HCT116 (cell line): ENCODE measurements at regions not wholly inside any gene's neighbourhood (a gene's known extent, or its start where the extent isn't known, plus 50 kb on each side); places are given as distances from the start of the nearest gene placed in this dataset.

Source experiments
- ATAC-seq: fragments of 200-7000 bp; cut with Tn5 transposase; 2 replicates; pipeline ENCODE4 v1.9.1; 2020; ENCODE audit warnings: mild to moderate bottlenecking, moderate library complexity
- BruUV-seq: library from RNA; stranded (reverse); fragments of 400-500 nt; replicated peaks from 2 replicates; lab custom pipeline; 2021; lab: Mats Ljungman, UMichigan
- CTCF ChIA-PET: fragments of 300-600 bp; sonication (Branson Sonifier 250); formaldehyde crosslinking; loops from one replicate; lab custom pipeline; 2021; ENCODE audit warnings: antibody characterized with exemption; lab: Charles Lee
- POLR2A ChIA-PET: fragments of 300-600, 350-600 bp; sonication (Branson Sonifier 250); formaldehyde crosslinking; loops from one replicate; lab custom pipeline; 2021; ENCODE audit warnings: antibody characterized with exemption; lab: Charles Lee
- RAD21 ChIA-PET, 2 experiments: fragments of 300-600 bp; sonication (Branson Sonifier 250); formaldehyde crosslinking; loops; one replicate each; lab custom pipeline; 2023; ENCODE audit warnings: low total read pairs in 2 of 2; ENCODE audit not compliant: uncharacterized antibody in 2 of 2, unreplicated experiment in 2 of 2, low non-redundant PET in 1 of 2; lab: Charles Lee
- DNase-seq: peaks from one replicate; pipeline ENCODE4 v3.0.0-alpha.2; 2010; ENCODE audit warnings: low read depth, low spot score
- H2AFZ ChIP-seq: fragments of 200-600 bp; shearing (Covaris generic), sonication (generic); 2 replicates; pipeline ENCODE4 v1.6.1; 2017; ENCODE audit warnings: low read depth, mixed run types, mixed read lengths, antibody characterized with exemption, low read length; ENCODE audit not compliant: poor library complexity, severe bottlenecking
- H3K27ac ChIP-seq: 2 replicates; pipeline ENCODE4 v1.5.1; 2012; ENCODE audit warnings: low read depth, low read length
- H3K27me3 ChIP-seq: fragments of 200-600 bp; sonication (generic); 2 replicates; pipeline ENCODE4 v1.6.1; 2016; ENCODE audit warnings: mixed run types, low read length, mixed read lengths; ENCODE audit not compliant: insufficient read depth
- H3K36me3 ChIP-seq, 2 experiments: fragments of 200-500 bp in 1 of 2; fragments of 200-600 bp in 1 of 2; sonication (Bioruptor generic) in 1 of 2; sonication (generic) in 1 of 2; 2 replicates each; pipeline versions ENCODE4 v1.5.1 to v1.6.1; 2014 to 2016; ENCODE audit warnings: low read length in 2 of 2, inconsistent platforms in 1 of 2, mixed read lengths in 1 of 2, mixed run types in 1 of 2; ENCODE audit not compliant: insufficient read depth in 2 of 2, control insufficient read depth in 1 of 2
- H3K4me1 ChIP-seq, 2 experiments: fragments of 200-600 bp in 1 of 2; sonication (generic) in 1 of 2; 2 replicates each; pipeline versions ENCODE4 v1.5.1 to v1.6.1; 2012 to 2017; ENCODE audit warnings: low read length in 2 of 2, inconsistent platforms in 1 of 2, mild to moderate bottlenecking in 1 of 2, mixed read lengths in 1 of 2, mixed run types in 1 of 2, moderate library complexity in 1 of 2; ENCODE audit not compliant: insufficient read depth in 2 of 2, control insufficient read depth in 1 of 2
- H3K4me2 ChIP-seq: fragments of 200-600 bp; sonication (generic); 2 replicates; pipeline ENCODE4 v1.6.1; 2017; ENCODE audit warnings: mixed run types, low read length, mixed read lengths
- H3K4me3 ChIP-seq, 2 experiments: fragments of 200-600 bp in 1 of 2; sonication (generic) in 1 of 2; replicated peaks in 1 of 2; 2 replicates each; pipeline ENCODE4 v1.5.1; 2011 to 2016; ENCODE audit warnings: low read length in 2 of 2, control low read depth in 1 of 2, low read depth in 1 of 2, mild to moderate bottlenecking in 1 of 2, mixed read lengths in 1 of 2, mixed run types in 1 of 2
- H3K79me2 ChIP-seq: fragments of 200-600 bp; sonication (generic); 2 replicates; pipeline ENCODE4 v1.6.1; 2017; ENCODE audit warnings: mild to moderate bottlenecking, mixed run types, low read length, moderate library complexity, mixed read lengths; ENCODE audit not compliant: insufficient read depth
- H3K9ac ChIP-seq: fragments of 200-600 bp; sonication (generic); 2 replicates; pipeline ENCODE4 v1.6.1; 2016; ENCODE audit warnings: low read length, mixed read lengths
- H3K9me2 ChIP-seq: fragments of 200-600 bp; sonication (generic), shearing (Covaris generic); 2 replicates; pipeline ENCODE4 v1.6.1; 2017; ENCODE audit warnings: mixed run types, mild to moderate bottlenecking, moderate library complexity; ENCODE audit not compliant: insufficient read depth
- H3K9me3 ChIP-seq, 2 experiments: fragments of 200-500 bp in 1 of 2; fragments of 200-600 bp in 1 of 2; sonication (Bioruptor generic) in 1 of 2; sonication (generic) in 1 of 2; 2 replicates each; pipeline ENCODE4 v1.6.1; 2014 to 2017; ENCODE audit warnings: low read length in 2 of 2, mixed read lengths in 2 of 2, inconsistent platforms in 1 of 2, low read depth in 1 of 2, mild to moderate bottlenecking in 1 of 2, mixed run types in 1 of 2, moderate library complexity in 1 of 2; ENCODE audit not compliant: control insufficient read depth in 1 of 2, insufficient read depth in 1 of 2
- H4K20me1 ChIP-seq: fragments of 200-600 bp; sonication (generic), shearing (Covaris generic); 2 replicates; pipeline ENCODE4 v1.6.1; 2017; ENCODE audit warnings: mixed run types, mild to moderate bottlenecking, moderate library complexity; ENCODE audit not compliant: insufficient read depth
- CBX3 ChIP-seq: IDR thresholded peaks from 2 replicates; pipeline ENCODE4 v1.6.1; 2012; ENCODE audit warnings: low read depth
- CEBPB ChIP-seq: IDR thresholded peaks from 2 replicates; pipeline ENCODE4 v1.6.1; 2012; ENCODE audit warnings: low read depth
- EGR1 ChIP-seq: IDR thresholded peaks from 2 replicates; pipeline ENCODE4 v1.6.1; 2012; ENCODE audit warnings: low read depth
- ELF1 ChIP-seq: IDR thresholded peaks from 2 replicates; pipeline ENCODE4 v1.6.1; 2012; ENCODE audit warnings: low read depth, borderline replicate concordance
- EZH2 ChIP-seq: fragments of 200-600 bp; sonication (generic); IDR thresholded peaks from 2 replicates; pipeline ENCODE4 v1.6.1; 2017; ENCODE audit warnings: antibody characterized with exemption, mixed run types
- EZH2phosphoT487 ChIP-seq: fragments of 200-600 bp; IDR thresholded peaks from 2 replicates; pipeline ENCODE4 v1.6.1; 2018; ENCODE audit warnings: antibody characterized with exemption, borderline replicate concordance
- POLR2A ChIP-seq: IDR thresholded peaks from 2 replicates; pipeline ENCODE4 v1.7.0; 2011; ENCODE audit warnings: borderline replicate concordance; ENCODE audit not compliant: insufficient read depth, insufficient read length; ENCODE audit errors: extremely low read depth
- POLR2AphosphoS5 ChIP-seq: IDR thresholded peaks from 2 replicates; pipeline ENCODE4 v1.6.1; 2011; ENCODE audit warnings: mild to moderate bottlenecking, low read depth, low read length, moderate library complexity
- RAD21 ChIP-seq: IDR thresholded peaks from 2 replicates; pipeline ENCODE4 v1.6.1; 2012; ENCODE audit warnings: low read depth, mild to moderate bottlenecking
- SIN3A ChIP-seq: IDR thresholded peaks from 2 replicates; pipeline ENCODE4 v1.6.1; 2012; ENCODE audit warnings: low read depth
- SP1 ChIP-seq: IDR thresholded peaks from 2 replicates; pipeline ENCODE4 v1.6.1; 2012; ENCODE audit warnings: low read depth
- SRF ChIP-seq: IDR thresholded peaks from 2 replicates; pipeline ENCODE4 v1.6.1; 2012; ENCODE audit warnings: low read depth
- TCF7L2 ChIP-seq: IDR thresholded peaks from 2 replicates; pipeline ENCODE4 v1.7.0; 2011; ENCODE audit warnings: borderline replicate concordance, inconsistent platforms; ENCODE audit not compliant: insufficient read depth, insufficient read length; ENCODE audit errors: extremely low read depth
- YY1 ChIP-seq: IDR thresholded peaks from 2 replicates; pipeline ENCODE4 v1.6.1; 2011; ENCODE audit warnings: low read length, low read depth, moderate library complexity, mild to moderate bottlenecking; ENCODE audit not compliant: insufficient replicate concordance; ENCODE audit errors: extremely low read depth
- ZNF274 ChIP-seq: fragments of 200-500 bp; sonication (Bioruptor generic); IDR thresholded peaks from 2 replicates; pipeline ENCODE4 v1.6.1; 2014; ENCODE audit warnings: mild to moderate bottlenecking, low read depth, low read length, inconsistent platforms
- intact Hi-C: fragments of 100-400 bp; cut with micrococcal nuclease; formaldehyde crosslinking; loops from 2 replicates; pipeline ENCODE4 v1.10.0; 2022
- TF ChIP-seq, protein P1 (sequence below): IDR thresholded peaks from 2 replicates; pipeline ENCODE4 v1.6.1; 2012; ENCODE audit warnings: low read depth
- TF ChIP-seq, protein P2 (sequence below), 3 experiments: fragments of 200-600 bp in 1 of 3; sonication (generic) in 1 of 3; IDR thresholded peaks in 2 of 3; conservative IDR thresholded peaks in 1 of 3; 2 replicates each; pipeline ENCODE4 v1.5.1; 2012 to 2017; ENCODE audit warnings: low read depth in 2 of 3, low read length in 2 of 3, antibody characterized with exemption in 1 of 3, borderline replicate concordance in 1 of 3, control low read depth in 1 of 3, mild to moderate bottlenecking in 1 of 3, mixed read lengths in 1 of 3, mixed run types in 1 of 3, moderate library complexity in 1 of 3; ENCODE audit not compliant: insufficient read depth in 1 of 3
- TF ChIP-seq, protein P3 (sequence below): IDR thresholded peaks from 2 replicates; pipeline ENCODE4 v1.6.1; 2012

DNA sequence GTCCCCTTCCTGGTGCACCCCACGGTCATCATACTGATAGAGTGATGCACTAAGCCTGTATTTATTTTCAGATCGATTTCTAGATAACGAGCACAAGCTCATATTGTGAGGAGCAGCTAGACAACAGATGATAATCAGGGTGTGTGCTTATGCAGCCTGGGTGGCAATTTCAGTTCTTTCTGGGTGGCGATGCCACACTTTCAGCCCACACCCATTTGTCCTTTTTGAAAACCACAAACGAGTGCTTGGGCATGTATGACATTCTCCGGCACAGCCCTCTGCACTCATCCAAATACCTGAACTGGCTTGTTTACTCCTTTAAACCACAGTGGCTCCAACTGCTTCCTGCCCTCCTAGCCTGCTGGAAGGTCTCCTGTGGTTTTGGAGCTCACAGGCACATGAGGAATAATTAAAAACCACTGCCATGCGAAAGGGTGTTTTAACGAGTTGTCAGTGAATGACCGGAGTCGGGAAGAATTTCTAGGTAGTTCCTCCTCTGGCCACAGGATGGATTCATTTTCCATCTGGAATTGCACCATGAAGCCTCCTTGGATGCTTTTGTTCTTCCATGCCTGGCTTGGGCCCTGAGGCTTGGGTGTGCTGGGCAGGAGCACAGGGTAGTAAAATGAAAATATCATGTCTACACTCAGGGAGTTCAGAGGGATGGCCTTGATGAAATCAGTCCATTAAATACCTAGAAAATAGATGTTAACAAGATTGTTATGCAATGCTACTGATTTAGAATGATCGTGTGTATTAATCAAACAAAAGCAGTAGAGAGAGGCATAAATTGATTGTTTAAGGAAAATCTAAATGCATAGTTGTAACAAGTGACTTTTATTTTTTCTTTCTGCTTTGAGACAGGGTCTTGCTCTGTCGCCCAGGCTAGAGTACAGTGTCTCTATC, 52.4 kb upstream of the ITGB1 start:
- ChIA-PET RAD21 (interaction anchor here (0.6 to 1.7 kb wide), 5 partner anchors 30 to 215 kb away, joined by 3 to 6 read pairs (median 4); no protein-coding TSS in a partner anchor), POLR2A (interaction anchor here (0.7 kb wide), 1 partner anchor 51 kb away, joined by 4 read pairs; no protein-coding TSS in a partner anchor), CTCF (interaction anchor here (1.1 to 2.2 kb wide), 4 partner anchors 56 to 215 kb away, joined by 4 to 15 read pairs (median 6); no protein-coding TSS in a partner anchor)
- H3K4me1 ChIP-seq = peaks cover 31 to 46% of the 10 kb centered on the region in 2 experiments
- intact Hi-C loops = loop anchor here (1.0 to 5.0 kb wide), 4 partner anchors 124 to 1627 kb away; partner anchors contain the start of gene CCDC7
- DNase-seq = peak; percentile 77
- peak overlapping the region; percentile 92 for H2AFZ ChIP-seq
- H3K4me3 ChIP-seq = peak overlapping the region; percentile 28 to 49
- peak; percentile 64 for ATAC-seq
- H3K79me2 ChIP-seq = no peaks in the 10 kb centered on the region
- no peaks in the 10 kb centered on the region for H3K9me3 ChIP-seq
- H3K9me2 ChIP-seq = no peaks in the 10 kb centered on the region
- H3K27me3 ChIP-seq = no peaks in the 10 kb centered on the region
- peak overlapping the region; percentile 85 for H3K4me2 ChIP-seq
- H3K36me3 ChIP-seq = no peaks in the 10 kb centered on the region
- no peaks in the 10 kb centered on the region for H4K20me1 ChIP-seq
- H3K27ac ChIP-seq = peak overlapping the region; percentile 45
- H3K9ac ChIP-seq = peak overlapping the region; percentile 44
- BruUV-seq = no TSS peak
- TF ChIP-seq CBX3 (no peak), POLR2AphosphoS5 (no peak), TCF7L2 (no peak), SP1 (no peak; the same call in 1 of the 2 replicates), SIN3A (no peak), EZH2 (no peak), ELF1 (no peak), EZH2phosphoT487 (no peak), SRF (no peak), YY1 (no peak), CEBPB (peak; percentile 41; the same call in 1 of the 2 replicates), POLR2A (no peak), ZNF274 (no peak), EGR1 (no peak), RAD21 (peak; percentile 75)
- TF ChIP-seq, protein P1, sequence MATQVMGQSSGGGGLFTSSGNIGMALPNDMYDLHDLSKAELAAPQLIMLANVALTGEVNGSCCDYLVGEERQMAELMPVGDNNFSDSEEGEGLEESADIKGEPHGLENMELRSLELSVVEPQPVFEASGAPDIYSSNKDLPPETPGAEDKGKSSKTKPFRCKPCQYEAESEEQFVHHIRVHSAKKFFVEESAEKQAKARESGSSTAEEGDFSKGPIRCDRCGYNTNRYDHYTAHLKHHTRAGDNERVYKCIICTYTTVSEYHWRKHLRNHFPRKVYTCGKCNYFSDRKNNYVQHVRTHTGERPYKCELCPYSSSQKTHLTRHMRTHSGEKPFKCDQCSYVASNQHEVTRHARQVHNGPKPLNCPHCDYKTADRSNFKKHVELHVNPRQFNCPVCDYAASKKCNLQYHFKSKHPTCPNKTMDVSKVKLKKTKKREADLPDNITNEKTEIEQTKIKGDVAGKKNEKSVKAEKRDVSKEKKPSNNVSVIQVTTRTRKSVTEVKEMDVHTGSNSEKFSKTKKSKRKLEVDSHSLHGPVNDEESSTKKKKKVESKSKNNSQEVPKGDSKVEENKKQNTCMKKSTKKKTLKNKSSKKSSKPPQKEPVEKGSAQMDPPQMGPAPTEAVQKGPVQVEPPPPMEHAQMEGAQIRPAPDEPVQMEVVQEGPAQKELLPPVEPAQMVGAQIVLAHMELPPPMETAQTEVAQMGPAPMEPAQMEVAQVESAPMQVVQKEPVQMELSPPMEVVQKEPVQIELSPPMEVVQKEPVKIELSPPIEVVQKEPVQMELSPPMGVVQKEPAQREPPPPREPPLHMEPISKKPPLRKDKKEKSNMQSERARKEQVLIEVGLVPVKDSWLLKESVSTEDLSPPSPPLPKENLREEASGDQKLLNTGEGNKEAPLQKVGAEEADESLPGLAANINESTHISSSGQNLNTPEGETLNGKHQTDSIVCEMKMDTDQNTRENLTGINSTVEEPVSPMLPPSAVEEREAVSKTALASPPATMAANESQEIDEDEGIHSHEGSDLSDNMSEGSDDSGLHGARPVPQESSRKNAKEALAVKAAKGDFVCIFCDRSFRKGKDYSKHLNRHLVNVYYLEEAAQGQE = no peak
- TF ChIP-seq, protein P2, sequence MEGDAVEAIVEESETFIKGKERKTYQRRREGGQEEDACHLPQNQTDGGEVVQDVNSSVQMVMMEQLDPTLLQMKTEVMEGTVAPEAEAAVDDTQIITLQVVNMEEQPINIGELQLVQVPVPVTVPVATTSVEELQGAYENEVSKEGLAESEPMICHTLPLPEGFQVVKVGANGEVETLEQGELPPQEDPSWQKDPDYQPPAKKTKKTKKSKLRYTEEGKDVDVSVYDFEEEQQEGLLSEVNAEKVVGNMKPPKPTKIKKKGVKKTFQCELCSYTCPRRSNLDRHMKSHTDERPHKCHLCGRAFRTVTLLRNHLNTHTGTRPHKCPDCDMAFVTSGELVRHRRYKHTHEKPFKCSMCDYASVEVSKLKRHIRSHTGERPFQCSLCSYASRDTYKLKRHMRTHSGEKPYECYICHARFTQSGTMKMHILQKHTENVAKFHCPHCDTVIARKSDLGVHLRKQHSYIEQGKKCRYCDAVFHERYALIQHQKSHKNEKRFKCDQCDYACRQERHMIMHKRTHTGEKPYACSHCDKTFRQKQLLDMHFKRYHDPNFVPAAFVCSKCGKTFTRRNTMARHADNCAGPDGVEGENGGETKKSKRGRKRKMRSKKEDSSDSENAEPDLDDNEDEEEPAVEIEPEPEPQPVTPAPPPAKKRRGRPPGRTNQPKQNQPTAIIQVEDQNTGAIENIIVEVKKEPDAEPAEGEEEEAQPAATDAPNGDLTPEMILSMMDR (IDR thresholded peaks at IDR 0.05 in 2 of 3, conservative IDR thresholded peaks at IDR 0.05 in 1 of 3; ENCODE audit: borderline replicate concordance in 1 of 3, insufficient read depth in 1 of 3, low read depth in 2 of 3, low read length in 2 of 3) = peak; percentile 56 to 64 (median 61); a peak in 5 of 6 replicates
- TF ChIP-seq, protein P3, sequence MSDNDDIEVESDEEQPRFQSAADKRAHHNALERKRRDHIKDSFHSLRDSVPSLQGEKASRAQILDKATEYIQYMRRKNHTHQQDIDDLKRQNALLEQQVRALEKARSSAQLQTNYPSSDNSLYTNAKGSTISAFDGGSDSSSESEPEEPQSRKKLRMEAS = peak; percentile 14; the same call in 1 of the 2 replicates
